Kidney epithelial cell (primary cell): ENCODE measurements at regions not wholly inside any gene's neighbourhood (a gene's known extent, or its start where the extent isn't known, plus 50 kb on each side); places are given as distances from the start of the nearest gene placed in this dataset.
"Not testable (repeated sequence)": the region's sequence is repeated elsewhere in the genome, so short reads cannot be mapped to it uniquely, and the experiment has no call there.

Experiments used
- DNase-seq: peaks from one replicate; pipeline ENCODE4 v3.0.0-alpha.2; 2010; ENCODE audit warnings: low read depth
- H3K27me3 ChIP-seq: 2 replicates; pipeline ENCODE4 v1.6.0; 2011; ENCODE audit warnings: low read length; ENCODE audit not compliant: control insufficient read depth, insufficient read depth
- H3K36me3 ChIP-seq: 2 replicates; pipeline ENCODE4 v1.5.1; 2011; ENCODE audit warnings: low read length; ENCODE audit not compliant: control insufficient read depth, insufficient read depth
- H3K4me3 ChIP-seq: 2 replicates; pipeline ENCODE4 v1.5.1; 2011; ENCODE audit warnings: low read depth, mild to moderate bottlenecking, control low read depth, low read length
- TF ChIP-seq, protein P1 (sequence below): IDR thresholded peaks from 2 replicates; pipeline ENCODE4 v1.5.1; 2011; ENCODE audit warnings: mild to moderate bottlenecking, moderate library complexity, low read length, control low read depth, inconsistent platforms; ENCODE audit not compliant: insufficient read depth, poor library complexity, severe bottlenecking

DNA sequence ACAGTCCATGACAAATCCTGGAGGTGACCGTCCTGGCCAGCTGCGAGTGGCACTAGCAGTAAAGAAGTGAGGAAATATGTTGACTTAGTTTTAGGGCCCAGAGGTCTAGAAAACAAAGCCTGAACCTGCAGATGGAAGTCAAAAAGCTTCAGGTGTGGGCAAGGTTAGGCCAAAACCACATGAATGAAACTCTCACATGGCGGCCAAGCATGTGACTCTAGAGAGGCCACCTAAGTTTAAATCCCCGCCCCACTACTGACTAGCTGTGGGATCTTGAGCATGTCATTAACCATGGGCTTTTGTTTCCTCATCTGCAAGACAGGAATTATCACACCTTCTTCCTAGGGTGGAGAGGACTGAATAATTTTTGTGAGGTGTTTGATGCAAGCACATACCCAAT lies 148.2 kb upstream of the DAB1 start:
- Histone ChIP-seq H3K27me3 (no peaks in the 10 kb centered on the region), H3K4me3 (no peak overlapping the region), H3K36me3 (no peaks in the 10 kb centered on the region)
- no peak for DNase-seq
- TF ChIP-seq, protein P1, sequence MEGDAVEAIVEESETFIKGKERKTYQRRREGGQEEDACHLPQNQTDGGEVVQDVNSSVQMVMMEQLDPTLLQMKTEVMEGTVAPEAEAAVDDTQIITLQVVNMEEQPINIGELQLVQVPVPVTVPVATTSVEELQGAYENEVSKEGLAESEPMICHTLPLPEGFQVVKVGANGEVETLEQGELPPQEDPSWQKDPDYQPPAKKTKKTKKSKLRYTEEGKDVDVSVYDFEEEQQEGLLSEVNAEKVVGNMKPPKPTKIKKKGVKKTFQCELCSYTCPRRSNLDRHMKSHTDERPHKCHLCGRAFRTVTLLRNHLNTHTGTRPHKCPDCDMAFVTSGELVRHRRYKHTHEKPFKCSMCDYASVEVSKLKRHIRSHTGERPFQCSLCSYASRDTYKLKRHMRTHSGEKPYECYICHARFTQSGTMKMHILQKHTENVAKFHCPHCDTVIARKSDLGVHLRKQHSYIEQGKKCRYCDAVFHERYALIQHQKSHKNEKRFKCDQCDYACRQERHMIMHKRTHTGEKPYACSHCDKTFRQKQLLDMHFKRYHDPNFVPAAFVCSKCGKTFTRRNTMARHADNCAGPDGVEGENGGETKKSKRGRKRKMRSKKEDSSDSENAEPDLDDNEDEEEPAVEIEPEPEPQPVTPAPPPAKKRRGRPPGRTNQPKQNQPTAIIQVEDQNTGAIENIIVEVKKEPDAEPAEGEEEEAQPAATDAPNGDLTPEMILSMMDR, result no peak

DNA sequence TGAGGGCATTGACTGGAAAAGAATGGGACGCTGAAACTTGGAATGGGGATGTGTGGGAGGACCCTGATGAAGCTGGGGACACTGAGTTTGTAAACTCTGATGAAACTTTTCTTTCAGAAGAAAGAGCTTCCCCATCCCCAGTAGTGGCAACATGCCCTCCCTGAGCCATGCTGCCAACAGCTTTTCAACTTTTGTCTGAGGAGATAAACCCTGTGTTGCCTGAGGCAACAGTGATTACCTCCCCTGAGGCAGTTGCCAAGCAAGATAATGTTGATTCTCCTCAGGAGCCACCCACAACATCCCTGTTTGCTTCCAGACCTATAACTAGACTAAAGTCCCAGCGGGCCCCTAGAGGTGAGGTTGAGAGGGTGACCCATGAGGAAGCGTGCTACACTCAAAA lies 134.2 kb upstream of the DAB1 start:
- not testable (repeated sequence) for H3K27me3 ChIP-seq, H3K4me3 ChIP-seq, DNase-seq, H3K36me3 ChIP-seq

DNA sequence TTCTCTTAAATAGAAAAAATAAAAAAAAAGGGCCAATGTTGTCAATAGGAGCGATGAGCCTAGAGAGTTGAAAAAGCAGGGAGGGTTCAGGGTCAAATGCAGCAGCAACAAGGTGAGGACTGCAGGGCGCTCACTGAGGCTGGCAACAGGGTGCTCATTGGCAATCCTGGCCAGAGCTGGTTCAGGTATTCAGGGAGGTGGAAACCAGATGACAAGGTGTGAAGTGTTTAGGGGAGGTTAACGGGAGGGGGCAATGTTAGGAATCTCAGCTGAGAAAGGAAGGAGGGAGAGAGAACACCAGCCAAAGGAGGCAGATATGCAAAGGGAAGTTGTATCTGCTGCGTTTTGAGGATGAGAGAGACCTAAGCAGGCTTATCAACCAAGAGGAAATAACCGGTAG lies 129.8 kb upstream of the DAB1 start:
- Histone ChIP-seq H3K27me3 (no peaks in the 10 kb centered on the region), H3K4me3 (no peak overlapping the region), H3K36me3 (no peaks in the 10 kb centered on the region)
- no peak for DNase-seq
- TF ChIP-seq, protein P1, result no peak

DNA sequence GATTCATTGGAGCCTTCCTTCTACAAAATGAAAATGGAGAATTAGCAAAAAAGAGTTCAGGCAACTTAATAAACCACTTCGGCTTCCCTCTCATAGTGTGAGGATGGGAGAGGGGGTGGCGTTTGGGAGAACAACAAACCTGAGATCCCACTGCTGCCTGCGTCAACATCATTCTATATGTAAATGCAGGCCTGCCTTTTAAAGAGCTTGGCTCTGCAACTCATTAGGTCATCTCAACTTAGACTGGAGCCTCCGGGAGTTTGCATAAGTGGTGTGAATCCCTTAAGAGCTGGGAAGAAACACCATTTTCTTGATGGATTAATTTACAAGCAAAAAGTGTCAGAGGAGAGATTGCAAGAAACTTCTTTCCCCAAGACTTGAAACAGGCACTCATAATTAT lies 127.6 kb upstream of the DAB1 start:
- Histone ChIP-seq H3K27me3 (no peaks in the 10 kb centered on the region), H3K36me3 (no peaks in the 10 kb centered on the region), H3K4me3 (no peak overlapping the region)
- TF ChIP-seq, protein P1, result no peak
- DNase-seq, result no peak

DNA sequence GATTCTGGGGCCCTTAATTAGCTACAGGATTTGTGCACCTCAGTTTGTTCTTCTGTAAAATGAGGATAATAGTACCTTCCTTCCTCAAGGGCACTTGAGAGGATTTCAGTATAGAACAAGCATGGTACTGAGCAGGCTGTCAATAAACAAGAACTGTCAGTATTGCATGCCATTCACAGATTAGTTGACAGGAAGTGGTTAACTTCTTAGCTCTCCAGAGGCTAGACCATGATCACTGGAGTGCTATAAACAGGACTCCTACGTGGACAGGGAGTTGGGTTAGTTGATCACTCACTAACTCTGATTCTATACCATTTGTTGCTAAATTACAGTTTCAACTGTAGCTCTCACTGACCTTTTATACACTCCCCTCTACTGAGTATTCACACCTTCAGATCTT lies 126.2 kb upstream of the DAB1 start:
- DNase-seq, result no peak
- no peaks in the 10 kb centered on the region for H3K27me3 ChIP-seq

DNA sequence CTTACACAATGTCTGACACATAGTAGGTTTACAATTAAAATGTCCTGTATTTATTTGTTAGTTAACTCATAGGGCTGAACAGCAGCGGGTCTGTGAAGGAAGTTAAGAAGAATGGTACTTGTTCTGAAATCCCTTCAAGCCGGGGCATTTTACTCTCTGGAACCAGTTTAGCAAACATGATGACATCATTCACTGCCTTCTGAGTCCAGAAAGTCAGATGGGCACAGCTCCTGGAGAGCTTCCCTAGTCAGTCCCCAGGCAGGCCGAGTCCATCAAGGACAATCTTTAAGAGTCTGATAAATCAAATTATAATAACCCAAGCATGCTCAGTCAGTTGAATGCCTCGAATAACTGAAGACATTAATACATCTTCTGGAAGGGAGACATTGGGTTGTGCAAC lies 125.4 kb upstream of the DAB1 start:
- TF ChIP-seq, protein P1, result no peak
- no peak overlapping the region for H3K4me3 ChIP-seq
- H3K27me3 ChIP-seq, result no peaks in the 10 kb centered on the region
- no peaks in the 10 kb centered on the region for H3K36me3 ChIP-seq
- no peak for DNase-seq

More for the DNA sequence above, 126.2 kb upstream of the DAB1 start:
- TF ChIP-seq, protein P1, result no peak
- H3K36me3 ChIP-seq, result no peaks in the 10 kb centered on the region
- H3K4me3 ChIP-seq, result no peak overlapping the region
